Aorta (tissue), 5 donors: ENCODE measurements at regions not wholly inside any gene's neighbourhood (a gene's known extent, or its start where the extent isn't known, plus 50 kb on each side); places are given as distances from the start of the nearest gene placed in this dataset.

Experiments used
- ATAC-seq: fragments of 200-7000 bp; cut with Tn5 transposase; one replicate; pipeline ENCODE4 v1.9.1; 2022; ENCODE audit warnings: moderate library complexity; ENCODE audit not compliant: low FRiP score
- DNase-seq, 2 donors: peaks; one replicate each; pipeline ENCODE4 v3.0.0-alpha.2; 2020
- H3K27ac ChIP-seq, 2 donors: one replicate each; pipeline ENCODE4 v1.5.1; 2013; ENCODE audit warnings: low read length in 2 of 2, mild to moderate bottlenecking in 2 of 2, moderate library complexity in 2 of 2, control low read depth in 1 of 2, inconsistent platforms in 1 of 2, low read depth in 1 of 2
- H3K27me3 ChIP-seq, 2 donors: one replicate each; pipeline ENCODE4 v1.6.1; 2013; ENCODE audit warnings: control low read depth in 1 of 2, low read length in 1 of 2, mild to moderate bottlenecking in 1 of 2, moderate library complexity in 1 of 2; ENCODE audit not compliant: insufficient read depth in 2 of 2, control insufficient read depth in 1 of 2
- H3K36me3 ChIP-seq, 2 donors: one replicate each; pipeline ENCODE4 v1.6.1; 2013; ENCODE audit warnings: control low read depth in 1 of 2, low read length in 1 of 2, mild to moderate bottlenecking in 1 of 2; ENCODE audit not compliant: insufficient read depth in 2 of 2, control insufficient read depth in 1 of 2
- H3K4me1 ChIP-seq, 2 donors: one replicate each; pipeline ENCODE4 v1.6.1; 2013; ENCODE audit warnings: low read length in 2 of 2, control low read depth in 1 of 2, mild to moderate bottlenecking in 1 of 2, moderate library complexity in 1 of 2; ENCODE audit not compliant: insufficient read depth in 2 of 2, control insufficient read depth in 1 of 2
- H3K4me3 ChIP-seq, 2 donors: one replicate each; pipeline ENCODE4 v1.5.1; 2013; ENCODE audit warnings: low read length in 2 of 2, control low read depth in 1 of 2, mild to moderate bottlenecking in 1 of 2
- H3K9me3 ChIP-seq: one replicate; pipeline ENCODE4 v1.6.1; 2013; ENCODE audit warnings: mild to moderate bottlenecking, low read length; ENCODE audit not compliant: control insufficient read depth
- WGBS, 2 donors: extraction: QIAGEN DNeasy Blood & Tissue Kit; methylation state at CpG; one replicate each; pipeline ENCODE4 v1.1.7; 2013; 5-methylcytosine and 5-hydroxymethylcytosine counted together
- intact Hi-C, 2 donors: fragments of 100-400 bp; cut with DNase I; formaldehyde crosslinking; loops; one replicate each; pipeline versions ENCODE4 v1.14.2 to v1.15.0; 2022
- donor health status: healthy with polysubstance abuse.
- donor health status: Bipolar disorder and iron deficiency.
- donor health status: DM: no; HTN: no; CAD: no.
- donor health status: DM: no; HTN: no; CAD: no.
- donor health status: DM: yes; HTN: yes; CAD: no.

DNA sequence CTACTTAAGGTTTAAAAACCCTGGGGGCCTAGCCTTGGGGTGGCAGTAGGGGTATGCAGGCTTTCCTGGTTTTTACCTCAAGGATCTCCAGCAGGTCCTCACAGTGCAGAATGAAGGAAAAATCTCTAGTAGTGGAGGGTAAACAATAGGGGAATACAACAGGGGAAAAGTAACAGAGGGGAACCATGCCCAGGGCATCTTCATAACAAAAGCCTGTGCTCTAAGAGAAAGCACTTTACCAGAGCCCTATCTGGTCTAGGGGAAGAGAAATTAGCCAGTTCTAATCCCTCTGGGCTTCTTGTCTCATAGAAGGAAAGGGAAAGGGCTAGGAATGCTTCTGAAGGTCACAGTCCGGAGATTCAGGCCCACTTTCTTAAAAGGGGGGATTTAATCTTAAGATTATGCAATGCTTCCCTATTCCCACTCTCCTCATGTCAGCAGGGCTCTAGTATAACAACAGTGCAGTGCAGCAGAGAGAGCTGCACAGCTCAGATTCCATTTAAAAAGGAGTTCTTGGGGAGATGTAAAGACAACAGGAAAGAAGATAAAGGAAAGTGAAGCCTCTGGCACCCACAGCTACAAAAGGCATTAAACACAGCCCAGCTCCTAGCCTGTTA, 149.0 kb upstream of the CYP1B1 start:
- intact Hi-C loops = no loop called here
- no peak overlapping the region for H3K27ac ChIP-seq
- ATAC-seq = no peak
- no peak for DNase-seq
- H3K4me1 ChIP-seq = no peaks in the 10 kb centered on the region
- WGBS, 2 donors = 62 to 63% methylated on average over 1 of the region's 1 CpG
- no peaks in the 10 kb centered on the region for H3K36me3 ChIP-seq
- H3K9me3 ChIP-seq = peaks cover 2% of the 10 kb centered on the region
- H3K4me3 ChIP-seq = no peak overlapping the region
- no peaks in the 10 kb centered on the region for H3K27me3 ChIP-seq

DNA sequence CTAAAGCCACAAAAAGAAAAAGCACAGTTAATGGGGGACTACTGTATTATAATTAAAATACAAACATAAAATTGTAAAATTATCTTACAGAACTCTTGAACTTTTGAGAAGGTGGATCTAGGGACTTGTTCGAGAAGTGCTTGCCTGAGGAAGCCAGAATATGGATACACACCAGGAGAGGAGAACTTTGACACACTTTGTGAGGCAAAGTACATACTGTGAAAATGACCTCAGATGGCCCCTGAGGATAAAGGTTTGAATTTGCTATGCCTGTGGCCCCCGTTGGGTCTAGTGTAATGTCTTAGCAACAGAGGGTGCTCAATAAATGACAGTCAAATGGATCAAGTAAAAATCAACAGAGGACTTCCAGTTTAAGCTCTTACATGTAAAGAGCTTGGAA, 148.2 kb upstream of the CYP1B1 start:
- H3K27ac ChIP-seq = no peak overlapping the region
- no peaks in the 10 kb centered on the region for H3K27me3 ChIP-seq
- H3K36me3 ChIP-seq = no peaks in the 10 kb centered on the region
- intact Hi-C loops = no loop called here
- ATAC-seq (no peak), DNase-seq (no peak)
- peaks cover 2% of the 10 kb centered on the region for H3K9me3 ChIP-seq
- 84% methylated on average over 2 of the region's 2 CpGs for WGBS, 2 donors
- no peak overlapping the region for H3K4me3 ChIP-seq
- H3K4me1 ChIP-seq = no peaks in the 10 kb centered on the region

DNA sequence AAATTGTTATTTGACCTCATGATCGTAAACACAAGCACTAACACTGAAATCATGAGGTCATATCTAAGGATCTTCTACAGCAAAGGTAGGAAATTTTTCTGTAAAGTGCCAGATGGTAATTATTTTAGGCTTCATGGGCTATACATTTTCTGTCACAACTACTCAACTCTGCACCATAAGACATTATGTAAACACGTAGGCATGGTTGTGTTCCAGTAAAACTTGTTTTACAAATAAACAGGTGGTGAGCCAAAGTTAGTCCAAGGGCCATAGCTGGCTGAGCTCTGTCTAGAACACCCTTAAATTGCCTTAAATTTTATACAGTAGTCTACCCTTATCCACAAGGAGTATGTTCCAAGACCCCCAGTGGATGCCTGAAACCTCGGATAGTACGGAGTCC, 147.3 kb upstream of the CYP1B1 start:
- Histone ChIP-seq H3K9me3 (peaks cover 2% of the 10 kb centered on the region), H3K36me3 (no peaks in the 10 kb centered on the region), H3K4me3 (no peak overlapping the region), H3K27me3 (peaks cover 0 to 2% of the 10 kb centered on the region in 2 donors), H3K27ac (no peak overlapping the region), H3K4me1 (no peaks in the 10 kb centered on the region)
- WGBS, 2 donors = 75 to 81% methylated on average over 4 of the region's 4 CpGs
- intact Hi-C loops = no loop called here
- ATAC-seq = no peak
- DNase-seq = no peak

DNA sequence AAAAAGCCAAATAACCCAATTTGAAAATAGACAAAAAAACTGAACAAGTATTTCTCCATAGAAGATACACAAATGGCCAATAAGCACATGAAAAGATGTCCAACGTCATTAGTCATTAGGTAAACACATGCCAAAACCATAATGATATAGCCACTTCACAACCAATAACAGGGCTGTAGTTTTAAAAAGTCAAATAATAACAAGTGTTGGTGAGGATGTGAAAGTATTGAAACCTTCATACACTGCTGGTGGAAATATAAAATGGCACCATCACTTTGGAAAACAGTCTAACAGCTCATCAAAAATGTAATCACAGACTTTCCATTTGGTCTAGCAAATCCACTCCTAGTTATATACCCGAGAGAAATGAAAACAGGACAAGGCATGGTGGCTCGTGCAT, 144.2 kb upstream of the CYP1B1 start:
- ATAC-seq = no peak
- WGBS, 2 donors = 88 to 91% methylated on average over 3 of the region's 3 CpGs
- Histone ChIP-seq H3K4me3 (no peak overlapping the region), H3K4me1 (no peaks in the 10 kb centered on the region), H3K36me3 (no peaks in the 10 kb centered on the region), H3K27ac (no peak overlapping the region), H3K9me3 (peaks cover 2% of the 10 kb centered on the region), H3K27me3 (peaks cover 0 to 2% of the 10 kb centered on the region in 2 donors)
- no peak for DNase-seq
- intact Hi-C loops = no loop called here

DNA sequence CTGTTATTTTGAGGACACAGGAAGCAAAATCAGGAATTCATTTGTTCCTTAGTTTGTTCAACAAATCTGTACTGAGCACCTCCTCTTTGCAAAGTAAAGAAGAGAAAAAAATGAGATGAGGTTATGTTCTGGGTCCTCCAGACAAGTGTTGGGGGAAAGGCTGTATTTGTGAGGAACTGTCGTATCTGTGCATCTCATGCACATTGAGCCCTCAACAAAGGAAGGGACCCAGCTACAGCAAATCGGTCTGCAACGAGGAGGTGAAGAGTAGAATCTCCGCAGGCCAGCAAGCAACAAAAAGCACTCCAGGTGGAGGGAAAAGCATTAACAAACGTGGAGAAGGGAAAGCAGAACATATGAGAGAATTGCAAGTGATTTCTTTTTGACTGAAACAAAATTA, 143.0 kb upstream of the CYP1B1 start:
- WGBS, 2 donors = 83 to 84% methylated on average over 5 of the region's 5 CpGs

DNA sequence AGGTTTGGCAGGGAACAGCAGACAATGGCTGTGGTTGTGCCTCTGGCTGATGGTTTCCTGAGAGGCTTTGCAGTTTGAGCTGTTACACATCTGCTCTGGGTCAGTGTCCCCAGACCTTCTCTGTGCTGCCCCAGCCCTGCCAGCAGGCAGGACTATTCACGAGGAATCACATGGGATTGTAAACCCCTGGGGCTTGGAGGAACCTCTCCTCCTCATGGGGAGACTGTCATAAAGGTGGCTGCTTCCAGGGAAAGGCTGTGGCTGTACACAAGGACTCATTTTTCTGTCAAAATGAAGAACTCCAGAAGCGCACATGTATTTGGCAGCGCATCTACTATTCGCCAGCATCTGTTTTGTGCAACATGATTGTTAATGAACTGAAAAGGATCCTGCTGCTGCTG, 142.6 kb upstream of the CYP1B1 start:
- no peak overlapping the region for H3K27ac ChIP-seq
- H3K4me1 ChIP-seq = no peaks in the 10 kb centered on the region
- intact Hi-C loops = no loop called here
- H3K4me3 ChIP-seq = no peak overlapping the region
- ATAC-seq (no peak), DNase-seq (no peak)
- H3K9me3 ChIP-seq = peaks cover 2% of the 10 kb centered on the region
- H3K36me3 ChIP-seq = no peaks in the 10 kb centered on the region
- peaks cover 0 to 2% of the 10 kb centered on the region in 2 donors for H3K27me3 ChIP-seq
- 70 to 76% methylated on average over 4 of the region's 4 CpGs for WGBS, 2 donors

More for the DNA sequence above, 143.0 kb upstream of the CYP1B1 start:
- no peaks in the 10 kb centered on the region for H3K36me3 ChIP-seq
- ATAC-seq (no peak), DNase-seq (no peak)
- H3K4me3 ChIP-seq = no peak overlapping the region
- peaks cover 2% of the 10 kb centered on the region for H3K9me3 ChIP-seq
- peaks cover 0 to 2% of the 10 kb centered on the region in 2 donors for H3K27me3 ChIP-seq
- intact Hi-C loops = no loop called here
- H3K27ac ChIP-seq = no peak overlapping the region
- no peaks in the 10 kb centered on the region for H3K4me1 ChIP-seq

DNA sequence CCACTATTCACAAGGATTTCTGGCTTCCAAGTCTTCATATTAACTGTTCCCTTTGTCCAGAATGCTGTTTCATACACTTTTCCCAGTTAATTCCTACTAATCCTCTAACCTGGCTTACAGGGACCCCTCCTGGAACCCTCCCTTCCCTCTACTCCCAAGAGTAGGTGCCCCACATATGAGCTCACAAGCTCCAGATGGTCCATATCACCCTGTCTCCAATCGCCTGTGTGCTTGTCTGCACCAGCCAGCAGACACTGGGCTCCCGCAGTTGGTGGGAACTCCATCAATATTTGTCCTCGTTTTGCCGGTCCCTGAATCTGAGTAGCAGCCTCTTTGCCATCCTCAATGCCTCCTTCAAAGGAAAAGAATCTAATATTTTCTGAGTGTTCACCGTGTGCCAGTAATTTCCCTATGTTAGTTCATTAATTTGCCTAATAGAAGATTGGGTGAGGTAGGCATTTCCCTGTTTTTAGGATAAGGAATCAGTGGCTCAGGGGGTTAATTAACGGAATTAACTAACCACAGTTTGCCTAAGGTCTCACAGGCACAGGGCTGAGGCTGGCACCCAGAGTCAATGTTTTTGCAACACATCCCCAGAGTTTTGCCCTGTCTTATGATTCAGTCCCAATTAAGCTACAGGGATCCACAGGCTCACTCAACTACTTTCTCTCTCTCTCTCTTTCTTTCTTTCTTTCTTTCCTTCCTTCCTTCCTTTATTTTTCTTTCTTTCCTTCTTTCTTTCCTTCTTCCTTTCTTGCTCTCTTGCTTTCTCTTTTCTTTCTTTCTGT, 141.6 kb upstream of the CYP1B1 start:
- DNase-seq = no peak
- Histone ChIP-seq H3K4me1 (no peaks in the 10 kb centered on the region), H3K27ac (no peak overlapping the region), H3K36me3 (no peaks in the 10 kb centered on the region), H3K9me3 (peaks cover 2% of the 10 kb centered on the region), H3K27me3 (peaks cover 0 to 2% of the 10 kb centered on the region in 2 donors), H3K4me3 (no peak overlapping the region)
- intact Hi-C loops = no loop called here
- 59 to 65% methylated on average over 6 of the region's 6 CpGs for WGBS, 2 donors
- ATAC-seq = no peak

DNA sequence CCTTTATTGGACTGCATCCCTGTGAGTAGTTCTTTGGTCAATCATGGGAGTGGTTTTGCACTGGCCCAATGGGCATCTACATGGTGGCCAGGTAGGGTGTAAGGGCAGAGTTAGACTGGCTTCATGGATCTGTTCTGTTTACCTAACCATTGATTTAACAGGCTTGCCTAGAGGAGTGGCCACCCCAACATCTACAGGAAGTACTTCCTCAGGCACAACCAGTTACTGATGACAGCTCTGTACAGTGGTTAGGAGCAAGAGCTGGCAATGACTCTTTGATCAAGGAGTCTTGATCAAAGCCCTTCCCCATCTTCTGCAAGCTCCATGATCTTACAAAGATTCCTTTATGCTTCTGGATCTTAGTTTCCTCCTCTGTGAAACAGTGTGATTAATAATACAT, 140.9 kb upstream of the CYP1B1 start:
- Histone ChIP-seq H3K4me1 (no peaks in the 10 kb centered on the region), H3K4me3 (no peak overlapping the region), H3K27ac (no peak overlapping the region), H3K27me3 (peaks cover 0 to 2% of the 10 kb centered on the region in 2 donors), H3K9me3 (peaks cover 2% of the 10 kb centered on the region), H3K36me3 (no peaks in the 10 kb centered on the region)
- ATAC-seq (no peak), DNase-seq (no peak)
- intact Hi-C loops = no loop called here

DNA sequence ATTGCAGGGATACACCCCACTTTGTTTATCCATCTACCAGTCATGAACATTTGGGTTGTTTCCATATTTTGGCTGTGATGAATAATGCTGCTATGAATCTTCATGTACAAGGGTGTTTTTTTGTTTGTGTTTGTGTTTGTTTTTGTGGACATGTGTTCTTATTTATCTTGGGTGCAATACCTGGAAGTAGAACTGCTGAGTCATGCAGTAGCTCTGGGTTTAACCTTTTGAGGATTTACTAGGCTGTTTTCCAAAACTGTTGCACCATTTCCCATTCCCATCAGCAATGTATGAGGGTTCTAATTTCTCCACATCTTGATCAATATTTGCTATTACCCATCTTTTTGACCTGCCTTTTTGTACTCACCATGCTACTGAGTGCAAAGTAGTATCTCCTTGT, 140.0 kb upstream of the CYP1B1 start:
- no peak for ATAC-seq

More for the DNA sequence above, 140.0 kb upstream of the CYP1B1 start:
- DNase-seq = no peak
- Histone ChIP-seq H3K27me3 (peaks cover 0 to 2% of the 10 kb centered on the region in 2 donors), H3K4me1 (no peaks in the 10 kb centered on the region), H3K9me3 (peaks cover 2% of the 10 kb centered on the region), H3K4me3 (no peak overlapping the region), H3K36me3 (no peaks in the 10 kb centered on the region), H3K27ac (no peak overlapping the region)
- intact Hi-C loops = no loop called here
